ENCODE measurements at regions not wholly inside any gene's neighbourhood (a gene's known extent, or its start where the extent isn't known, plus 50 kb on each side); places are given as distances from the start of the nearest gene placed in this dataset.
A peak's percentile ranks its signal among the peaks of the same experiment; 100 is the strongest.

GRCh38 chr7:42746214-42746613 is 165.7 kb downstream of the C7orf25 start:
- H3K4me3 ChIP-seq (ENCODE audit: low read depth, low read length): no peak overlapping the region
- TF ChIP-seq CTCF (IDR thresholded peaks at IDR 0.05; ENCODE audit: low read depth, low read length): no peak

DNA sequence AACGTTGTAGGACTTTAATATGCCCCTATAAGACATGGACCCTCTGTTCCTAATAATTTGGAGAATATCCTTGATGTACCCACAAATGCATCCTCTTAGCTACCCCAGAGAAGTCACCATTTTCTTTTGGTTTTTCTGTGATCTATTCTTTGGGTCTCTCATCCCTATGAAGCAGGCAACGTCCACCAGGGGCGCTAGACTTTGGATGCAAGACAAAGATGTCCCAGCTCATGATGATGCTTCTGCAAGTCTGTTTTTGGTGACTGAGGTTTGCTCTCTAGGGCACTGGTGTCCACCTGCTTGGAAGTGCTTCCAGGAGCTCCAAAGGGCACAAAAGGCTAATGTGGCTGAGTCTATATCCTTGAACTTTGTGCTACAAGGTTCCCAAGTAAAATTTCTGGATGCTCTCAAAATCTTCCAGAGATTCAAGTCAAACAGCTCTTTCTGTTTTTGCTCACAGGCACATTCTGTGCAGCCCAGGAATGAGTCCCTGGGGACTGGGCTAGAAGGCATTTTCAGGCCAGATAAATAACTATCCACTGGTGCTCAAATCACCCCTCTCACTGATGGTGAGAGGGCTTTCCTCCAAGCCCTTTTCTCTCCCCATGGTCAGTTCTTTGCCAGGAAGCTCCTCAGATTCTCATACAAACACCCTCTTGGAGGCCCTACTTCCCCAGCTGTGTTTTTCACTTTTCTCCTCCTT is 166.4 kb downstream of the C7orf25 start:
- H3K4me3 ChIP-seq (ENCODE audit: low read depth, low read length): no peak overlapping the region
- peak; percentile 53 for TF ChIP-seq CTCF (IDR thresholded peaks at IDR 0.05; ENCODE audit: low read depth, low read length)

- no peak for TF ChIP-seq CTCF (IDR thresholded peaks at IDR 0.05; ENCODE audit: low read depth, low read length)
Measured at GRCh38 chr7:42744746-42745145, 167.1 kb downstream of the C7orf25 start.

GRCh38 chr7:42743077-42743858 is 168.6 kb downstream of the C7orf25 start:
- TF ChIP-seq CTCF (IDR thresholded peaks at IDR 0.05; ENCODE audit: low read depth, low read length): no peak
- no peak overlapping the region for H3K4me3 ChIP-seq (ENCODE audit: low read depth, low read length)

More at GRCh38 chr7:42744746-42745145, 167.1 kb downstream of the C7orf25 start:
- no peak overlapping the region for H3K4me3 ChIP-seq (ENCODE audit: low read depth, low read length)

DNA sequence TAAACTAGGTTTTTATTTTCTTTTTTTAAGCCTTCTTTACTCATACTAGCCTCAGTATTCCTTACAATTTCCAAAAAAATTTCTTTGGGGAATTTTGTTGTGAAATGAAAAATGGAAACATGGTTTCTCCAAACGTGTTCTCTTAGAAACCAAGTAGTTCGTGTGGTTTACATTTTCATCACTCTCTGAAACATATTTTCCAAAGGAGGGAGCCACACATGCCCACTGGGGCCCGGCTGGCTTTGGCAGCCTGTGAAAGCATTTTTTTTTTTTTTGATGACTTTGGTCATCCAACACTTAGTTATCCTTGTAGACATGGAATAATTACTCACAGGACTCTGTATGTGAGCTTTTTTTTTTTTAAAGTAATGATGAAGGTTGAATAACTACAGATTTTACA is 169.6 kb downstream of the C7orf25 start:
- H3K4me3 ChIP-seq (ENCODE audit: low read depth, low read length): no peak overlapping the region
- no peak for TF ChIP-seq CTCF (IDR thresholded peaks at IDR 0.05; ENCODE audit: low read depth, low read length)

DNA sequence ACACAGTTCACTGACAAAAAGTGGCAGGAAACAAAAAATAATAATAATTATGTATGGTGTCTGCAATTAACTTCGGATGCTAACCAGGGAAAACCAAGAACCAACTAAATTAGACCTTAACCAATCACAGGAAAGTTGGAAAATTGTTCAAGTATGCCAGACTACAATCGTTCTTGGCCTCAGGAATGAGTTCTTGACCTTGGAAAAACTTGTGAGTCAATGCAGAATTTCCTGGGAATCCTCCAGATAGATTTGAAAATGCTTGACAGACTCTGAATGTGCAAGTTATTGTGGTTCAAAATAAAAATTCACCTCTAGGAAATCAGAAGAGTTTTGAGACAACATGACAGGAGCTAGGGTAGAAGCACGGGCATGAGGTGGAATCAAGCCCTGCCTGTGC is 171.5 kb downstream of the C7orf25 start:
- no peak for TF ChIP-seq CTCF (IDR thresholded peaks at IDR 0.05; ENCODE audit: low read depth, low read length)
- no peak overlapping the region for H3K4me3 ChIP-seq (ENCODE audit: low read depth, low read length)

DNA sequence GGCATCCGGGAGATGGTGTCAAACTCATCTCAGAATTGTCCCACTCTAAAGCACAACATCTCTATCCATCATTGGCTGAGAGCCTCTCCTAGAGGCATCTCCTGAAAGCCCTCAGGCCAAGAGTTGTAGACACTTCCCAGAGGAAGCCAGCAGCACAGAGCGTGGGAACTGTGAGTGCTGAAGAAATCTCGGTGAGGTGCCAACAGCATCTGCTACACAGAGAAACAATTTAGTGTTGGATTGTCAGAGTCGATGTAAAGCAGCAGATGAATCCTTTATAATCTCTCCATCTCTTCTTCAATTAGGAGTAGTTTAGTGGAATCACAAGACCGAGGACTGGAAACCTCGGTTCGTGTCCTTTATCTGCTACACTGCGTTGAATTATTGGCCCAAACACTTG is 172.2 kb downstream of the C7orf25 start:
- no peak overlapping the region for H3K4me3 ChIP-seq (ENCODE audit: low read depth, low read length)
- no peak for TF ChIP-seq CTCF (IDR thresholded peaks at IDR 0.05; ENCODE audit: low read depth, low read length)

All from WI38 (cell line).